ENCODE measurements at regions not wholly inside any gene's neighbourhood (a gene's known extent, or its start where the extent isn't known, plus 50 kb on each side); places are given as distances from the start of the nearest gene placed in this dataset.

GRCh38 chr16:75948886-75949285, 222.6 kb upstream of the CPHXL start:
- TF ChIP-seq CTCF (IDR thresholded peaks at IDR 0.05; ENCODE audit: extremely low read depth in 1 of 2, insufficient read depth in 1 of 2, low read depth in 1 of 2, low read length in 2 of 2) (no peak), MAX (IDR thresholded peaks at IDR 0.05; ENCODE audit: insufficient read depth, insufficient read length) (no peak), POLR2AphosphoS5 (IDR thresholded peaks at IDR 0.05; ENCODE audit: insufficient read depth, low read depth, low read length) (no peak), JUN (IDR thresholded peaks at IDR 0.05; ENCODE audit: borderline replicate concordance, insufficient read depth, insufficient read length, low read depth) (no peak), MYC (IDR thresholded peaks at IDR 0.05; ENCODE audit: low read depth, low read length) (no peak), EZH2 (IDR thresholded peaks at IDR 0.05; ENCODE audit: borderline replicate concordance, low read depth, low read length, severe bottlenecking) (no peak), FOS (IDR thresholded peaks at IDR 0.05; ENCODE audit: borderline replicate concordance, insufficient read depth, low read length) (no peak), GATA2 (IDR thresholded peaks at IDR 0.05; ENCODE audit: insufficient read depth, insufficient read length, low read depth, low read length) (no peak), POLR2A (IDR thresholded peaks at IDR 0.05; ENCODE audit: low read depth, low read length) (no peak)
- CTCF ChIA-PET = no interaction called here
- BruUV-seq (replicated peaks) = no TSS peak
- DNase-seq (ENCODE audit: low read depth, low spot score) = no peak
- no peak overlapping the region for H3K9ac ChIP-seq (replicated peaks; ENCODE audit: extremely low read depth, insufficient read depth, low read length)
- no peaks in the 10 kb centered on the region for H3K9me3 ChIP-seq (replicated peaks; ENCODE audit: control insufficient read depth, insufficient read depth, low read length)
- H3K79me2 ChIP-seq (ENCODE audit: control insufficient read depth, insufficient read depth, low read length) = no peaks in the 10 kb centered on the region
- POLR2A ChIA-PET = no interaction called here
- no peaks in the 10 kb centered on the region for H3K36me3 ChIP-seq (ENCODE audit: control insufficient read depth in 2 of 2, extremely low read depth in 1 of 2, insufficient read depth in 2 of 2, low read length in 2 of 2)
- intact Hi-C loops (cut with micrococcal nuclease) = no loop called here
- H3K9me1 ChIP-seq (replicated peaks; ENCODE audit: control insufficient read depth, extremely low read depth, insufficient read depth, low read length) = no peaks in the 10 kb centered on the region
- H3K4me1 ChIP-seq (ENCODE audit: control insufficient read depth, extremely low read depth, insufficient read depth, low read length) = no peaks in the 10 kb centered on the region
- no peaks in the 10 kb centered on the region for H4K20me1 ChIP-seq (replicated peaks; ENCODE audit: control insufficient read depth, extremely low read depth, insufficient read depth, low read length)
- dilution Hi-C loops (cut with MboI; ENCODE audit: extremely low pct_ligation_motif_present, low sequenced_read_pairs) = no loop called here
- no peak overlapping the region for H3K27ac ChIP-seq (ENCODE audit: insufficient read depth, low read depth, low read length)
- no peak for FAIRE-seq
- no peaks in the 10 kb centered on the region for H3K27me3 ChIP-seq (ENCODE audit: control insufficient read depth in 2 of 2, insufficient read depth in 2 of 2, low read length in 2 of 2)
- H3K4me2 ChIP-seq (ENCODE audit: insufficient read depth, low read length) = no peak overlapping the region
- no peak overlapping the region for H3K4me3 ChIP-seq (replicated peaks in 1 of 3; ENCODE audit: insufficient read depth in 1 of 3, low read depth in 1 of 3, low read length in 3 of 3)
- no peak overlapping the region for H2AFZ ChIP-seq (ENCODE audit: low read depth, low read length)

All from endothelial cell of umbilical vein (primary cell).